ENCODE measurements at regions not wholly inside any gene's neighbourhood (a gene's known extent, or its start where the extent isn't known, plus 50 kb on each side); places are given as distances from the start of the nearest gene placed in this dataset.

DNA sequence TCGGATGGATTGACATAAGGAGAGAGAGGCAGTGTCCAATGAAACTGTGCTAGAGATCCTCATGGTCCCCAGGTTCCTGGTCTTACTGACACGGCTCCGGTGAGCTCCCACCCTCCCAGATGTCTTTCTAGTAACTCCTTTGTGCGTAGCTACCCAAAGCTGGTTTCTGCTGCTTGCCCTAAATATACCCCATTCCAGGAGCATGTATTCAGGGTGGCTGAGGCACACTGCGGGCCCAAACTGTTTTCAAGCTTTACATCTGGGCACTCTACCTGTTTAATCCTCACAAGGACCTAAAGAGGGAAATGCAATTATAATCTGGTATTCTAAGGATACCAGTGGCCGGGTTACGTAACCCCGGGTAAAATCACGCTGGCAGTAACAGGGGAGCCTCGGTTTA is 161.2 kb upstream of the NSMCE3 start:
- ATAC-seq (ENCODE audit: insufficient read depth, low FRiP score) (no peak), DNase-seq (no peak)
- no peaks in the 10 kb centered on the region for H3K27me3 ChIP-seq (ENCODE audit: control insufficient read depth in 3 of 3, insufficient read depth in 3 of 3, low read length in 2 of 3)
- H3K9ac ChIP-seq (ENCODE audit: insufficient read depth in 1 of 2, low read length in 2 of 2) = no peak overlapping the region
- H3K4me3 ChIP-seq = no peak overlapping the region
- WGBS, 2 donors = 92 to 93% methylated on average over 10 of the region's 10 CpGs
- H3K4me1 ChIP-seq (ENCODE audit: control insufficient read depth in 5 of 5, insufficient read depth in 5 of 5, low read length in 5 of 5) = no peaks in the 10 kb centered on the region
- H3K36me3 ChIP-seq (ENCODE audit: control insufficient read depth in 4 of 4, insufficient read depth in 4 of 4, low read length in 4 of 4) = no peaks in the 10 kb centered on the region
- TF ChIP-seq, protein P1, sequence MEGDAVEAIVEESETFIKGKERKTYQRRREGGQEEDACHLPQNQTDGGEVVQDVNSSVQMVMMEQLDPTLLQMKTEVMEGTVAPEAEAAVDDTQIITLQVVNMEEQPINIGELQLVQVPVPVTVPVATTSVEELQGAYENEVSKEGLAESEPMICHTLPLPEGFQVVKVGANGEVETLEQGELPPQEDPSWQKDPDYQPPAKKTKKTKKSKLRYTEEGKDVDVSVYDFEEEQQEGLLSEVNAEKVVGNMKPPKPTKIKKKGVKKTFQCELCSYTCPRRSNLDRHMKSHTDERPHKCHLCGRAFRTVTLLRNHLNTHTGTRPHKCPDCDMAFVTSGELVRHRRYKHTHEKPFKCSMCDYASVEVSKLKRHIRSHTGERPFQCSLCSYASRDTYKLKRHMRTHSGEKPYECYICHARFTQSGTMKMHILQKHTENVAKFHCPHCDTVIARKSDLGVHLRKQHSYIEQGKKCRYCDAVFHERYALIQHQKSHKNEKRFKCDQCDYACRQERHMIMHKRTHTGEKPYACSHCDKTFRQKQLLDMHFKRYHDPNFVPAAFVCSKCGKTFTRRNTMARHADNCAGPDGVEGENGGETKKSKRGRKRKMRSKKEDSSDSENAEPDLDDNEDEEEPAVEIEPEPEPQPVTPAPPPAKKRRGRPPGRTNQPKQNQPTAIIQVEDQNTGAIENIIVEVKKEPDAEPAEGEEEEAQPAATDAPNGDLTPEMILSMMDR (IDR thresholded peaks at IDR 0.05; ENCODE audit: control extremely low read depth, extremely low read depth) = no peak
- H3K27ac ChIP-seq (ENCODE audit: low read depth in 1 of 2, low read length in 1 of 2) = no peak overlapping the region
- peaks cover 0 to 6% (median 0%) of the 10 kb centered on the region in 4 donors for H3K9me3 ChIP-seq (ENCODE audit: control insufficient read depth in 4 of 4, insufficient read depth in 3 of 4, low read length in 3 of 4)

DNA sequence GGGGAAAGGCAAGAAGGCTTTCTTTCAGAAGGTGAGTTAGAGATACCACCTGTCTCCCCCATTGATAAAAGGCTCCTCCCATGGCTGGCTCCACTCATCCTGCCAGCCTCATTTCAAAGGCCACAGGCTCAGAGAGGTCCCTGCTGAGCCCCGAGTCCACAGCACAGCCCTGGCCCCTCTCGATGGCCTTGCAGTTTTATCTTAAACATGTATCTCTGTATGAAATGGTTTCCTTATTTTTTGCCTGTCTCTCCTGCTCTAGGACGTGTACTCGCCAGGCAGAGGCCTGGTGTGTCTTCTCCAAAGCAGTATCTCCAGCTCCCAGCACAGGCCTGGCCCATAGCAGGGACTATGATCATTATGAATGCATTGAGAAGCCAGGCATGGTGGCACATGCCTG is 160.5 kb upstream of the NSMCE3 start:
- 89 to 96% methylated on average over 4 of the region's 4 CpGs for WGBS, 2 donors
- no peak for ATAC-seq (ENCODE audit: insufficient read depth, low FRiP score)
- TF ChIP-seq, protein P1 (IDR thresholded peaks at IDR 0.05; ENCODE audit: control extremely low read depth, extremely low read depth) = no peak

DNA sequence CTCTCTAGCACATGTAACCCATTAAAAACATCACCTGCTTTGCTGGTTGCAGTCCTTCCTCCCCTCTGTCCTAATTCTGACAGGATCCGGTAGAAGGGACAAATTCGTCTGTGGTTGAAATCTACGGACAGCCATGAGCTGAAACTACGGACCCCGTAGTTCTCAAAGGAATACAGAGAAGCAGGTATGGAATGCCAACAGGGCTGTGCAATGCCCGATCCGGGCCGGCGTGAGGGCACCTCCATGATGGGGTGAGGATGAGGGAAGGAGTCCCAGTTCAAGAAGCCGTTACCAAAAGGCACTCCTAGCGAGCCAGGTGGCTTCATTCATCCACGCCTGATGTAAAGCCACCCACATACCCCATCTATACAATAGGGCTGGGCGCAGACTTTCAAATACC is 160.0 kb upstream of the NSMCE3 start:
- H3K27ac ChIP-seq (ENCODE audit: low read depth in 1 of 2, low read length in 1 of 2) = no peak overlapping the region
- TF ChIP-seq, protein P1 (IDR thresholded peaks at IDR 0.05; ENCODE audit: control extremely low read depth, extremely low read depth) = no peak
- H3K4me3 ChIP-seq = no peak overlapping the region
- H3K9ac ChIP-seq (ENCODE audit: insufficient read depth in 1 of 2, low read length in 2 of 2) = no peak overlapping the region
- peaks cover 0 to 6% (median 0%) of the 10 kb centered on the region in 4 donors for H3K9me3 ChIP-seq (ENCODE audit: control insufficient read depth in 4 of 4, insufficient read depth in 3 of 4, low read length in 3 of 4)
- WGBS, 2 donors = 95 to 96% methylated on average over 13 of the region's 13 CpGs
- DNase-seq (no peak), ATAC-seq (ENCODE audit: insufficient read depth, low FRiP score) (no peak)
- no peaks in the 10 kb centered on the region for H3K4me1 ChIP-seq (ENCODE audit: control insufficient read depth in 5 of 5, insufficient read depth in 5 of 5, low read length in 5 of 5)
- no peaks in the 10 kb centered on the region for H3K27me3 ChIP-seq (ENCODE audit: control insufficient read depth in 3 of 3, insufficient read depth in 3 of 3, low read length in 2 of 3)
- H3K36me3 ChIP-seq (ENCODE audit: control insufficient read depth in 4 of 4, insufficient read depth in 4 of 4, low read length in 4 of 4) = no peaks in the 10 kb centered on the region

More for the DNA sequence above, 160.5 kb upstream of the NSMCE3 start:
- Histone ChIP-seq H3K9ac (ENCODE audit: insufficient read depth in 1 of 2, low read length in 2 of 2) (no peak overlapping the region), H3K4me3 (no peak overlapping the region), H3K36me3 (ENCODE audit: control insufficient read depth in 4 of 4, insufficient read depth in 4 of 4, low read length in 4 of 4) (no peaks in the 10 kb centered on the region), H3K4me1 (ENCODE audit: control insufficient read depth in 5 of 5, insufficient read depth in 5 of 5, low read length in 5 of 5) (no peaks in the 10 kb centered on the region), H3K27ac (ENCODE audit: low read depth in 1 of 2, low read length in 1 of 2) (no peak overlapping the region), H3K9me3 (ENCODE audit: control insufficient read depth in 4 of 4, insufficient read depth in 3 of 4, low read length in 3 of 4) (peaks cover 0 to 6% (median 0%) of the 10 kb centered on the region in 4 donors), H3K27me3 (ENCODE audit: control insufficient read depth in 3 of 3, insufficient read depth in 3 of 3, low read length in 2 of 3) (no peaks in the 10 kb centered on the region)
- DNase-seq = no peak

DNA sequence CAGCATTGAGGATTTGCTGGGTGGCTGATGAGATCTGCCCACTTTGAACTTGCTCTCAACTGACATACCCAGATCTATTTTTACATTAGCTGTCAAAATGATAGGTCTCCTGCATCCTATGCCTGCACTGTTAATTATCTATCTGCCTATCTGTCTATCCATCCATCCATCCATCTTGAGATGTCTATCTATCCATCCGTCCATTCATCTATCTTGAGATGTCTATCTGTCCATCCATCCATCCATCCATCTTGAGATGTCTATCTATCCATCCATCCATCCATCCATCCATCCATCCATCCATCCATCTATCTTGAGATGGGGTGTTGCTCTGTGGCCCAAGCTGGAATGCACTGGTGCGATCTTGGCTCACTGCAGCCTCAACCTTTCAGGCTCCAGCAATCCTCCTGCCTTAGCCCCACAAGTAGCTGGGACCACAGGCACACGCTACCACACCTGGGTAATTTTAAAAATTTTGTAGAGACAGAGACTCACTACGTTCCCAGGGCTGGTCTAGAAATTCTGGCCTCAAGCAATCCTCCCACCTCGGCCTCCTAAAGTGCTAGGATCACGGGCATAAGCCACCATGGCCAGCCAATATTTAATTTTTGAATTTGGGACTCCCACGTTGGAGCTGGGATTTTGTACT is 159.4 kb upstream of the NSMCE3 start:
- no peaks in the 10 kb centered on the region for H3K36me3 ChIP-seq (ENCODE audit: control insufficient read depth in 4 of 4, insufficient read depth in 4 of 4, low read length in 4 of 4)
- H3K4me1 ChIP-seq (ENCODE audit: control insufficient read depth in 5 of 5, insufficient read depth in 5 of 5, low read length in 5 of 5) = no peaks in the 10 kb centered on the region
- H3K9me3 ChIP-seq (ENCODE audit: control insufficient read depth in 4 of 4, insufficient read depth in 3 of 4, low read length in 3 of 4) = peaks cover 0 to 6% (median 0%) of the 10 kb centered on the region in 4 donors
- H3K9ac ChIP-seq (ENCODE audit: insufficient read depth in 1 of 2, low read length in 2 of 2) = no peak overlapping the region
- no peak overlapping the region for H3K27ac ChIP-seq (ENCODE audit: low read depth in 1 of 2, low read length in 1 of 2)
- DNase-seq = no peak
- no peak overlapping the region for H3K4me3 ChIP-seq
- no peaks in the 10 kb centered on the region for H3K27me3 ChIP-seq (ENCODE audit: control insufficient read depth in 3 of 3, insufficient read depth in 3 of 3, low read length in 2 of 3)
- WGBS, 2 donors = 89 to 94% methylated on average over 7 of the region's 7 CpGs
- ATAC-seq (ENCODE audit: insufficient read depth, low FRiP score) = no peak
- TF ChIP-seq, protein P1 (IDR thresholded peaks at IDR 0.05; ENCODE audit: control extremely low read depth, extremely low read depth) = no peak

Measured in lung (tissue), 11 donors.